ENCODE measurements at regions not wholly inside any gene's neighbourhood (a gene's known extent, or its start where the extent isn't known, plus 50 kb on each side); places are given as distances from the start of the nearest gene placed in this dataset.

DNA sequence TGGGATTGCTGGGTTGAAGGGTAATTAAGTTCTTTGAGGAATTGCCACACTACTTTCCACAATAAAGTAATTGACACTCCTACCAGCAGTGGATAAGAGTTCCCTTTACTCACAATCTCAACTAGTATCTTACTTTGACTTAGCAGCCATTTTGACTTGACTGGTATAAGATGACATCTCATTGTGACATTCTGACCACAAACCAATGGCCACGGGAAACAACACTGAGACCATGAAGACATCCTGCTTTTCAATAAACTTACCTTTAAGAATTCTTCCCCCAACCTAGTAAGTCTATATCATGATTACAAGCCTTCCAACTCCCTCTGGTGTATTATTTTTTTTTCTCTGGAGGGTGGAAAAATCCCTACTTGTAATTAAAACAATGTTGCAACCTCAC is 66.9 kb upstream of the WDR1 start:
- no peak for DNase-seq (ENCODE audit: low read depth, low spot score)
- POLR2A ChIA-PET, result no interaction called here
- no peak overlapping the region for H3K4me2 ChIP-seq (ENCODE audit: low read length)
- no peaks in the 10 kb centered on the region for H3K36me3 ChIP-seq (ENCODE audit: control insufficient read depth in 1 of 2, insufficient read depth in 2 of 2, low read length in 2 of 2)
- BruUV-seq (replicated peaks), result no TSS peak
- H3K4me1 ChIP-seq (ENCODE audit: control insufficient read depth in 1 of 2, insufficient read depth in 2 of 2, low read length in 2 of 2), result no peaks in the 10 kb centered on the region
- no peaks in the 10 kb centered on the region for H3K9me3 ChIP-seq (ENCODE audit: control insufficient read depth in 1 of 2, insufficient read depth in 1 of 2, low read depth in 1 of 2, low read length in 2 of 2)
- H3K27me3 ChIP-seq (ENCODE audit: insufficient read depth, low read length), result peaks cover 7% of the 10 kb centered on the region; the same call in 1 of the 2 replicates
- H4K20me1 ChIP-seq (ENCODE audit: insufficient read depth), result no peaks in the 10 kb centered on the region
- H3K9me2 ChIP-seq (ENCODE audit: insufficient read depth), result no peaks in the 10 kb centered on the region
- H3K79me2 ChIP-seq (ENCODE audit: insufficient read depth, low read length), result no peaks in the 10 kb centered on the region
- ATAC-seq, result no peak
- H3K4me3 ChIP-seq (replicated peaks in 1 of 2; ENCODE audit: low read depth in 1 of 2, low read length in 2 of 2), result no peak overlapping the region
- H3K9ac ChIP-seq (ENCODE audit: low read length), result no peak overlapping the region
- no peak overlapping the region for H2AFZ ChIP-seq (ENCODE audit: low read depth, low read length, poor library complexity, severe bottlenecking)
- H3K27ac ChIP-seq (ENCODE audit: low read depth, low read length), result no peak overlapping the region
- TF ChIP-seq CBX3 (IDR thresholded peaks at IDR 0.05; ENCODE audit: low read depth) (no peak), FOSL1 (IDR thresholded peaks at IDR 0.05; ENCODE audit: low read depth) (no peak), RAD21 (IDR thresholded peaks at IDR 0.05; ENCODE audit: low read depth) (no peak), EZH2 (IDR thresholded peaks at IDR 0.05) (no peak), CEBPB (IDR thresholded peaks at IDR 0.05; ENCODE audit: low read depth) (no peak), YY1 (IDR thresholded peaks at IDR 0.05; ENCODE audit: extremely low read depth, insufficient replicate concordance, low read depth, low read length) (no peak), SRF (IDR thresholded peaks at IDR 0.05; ENCODE audit: low read depth) (no peak), SIN3A (IDR thresholded peaks at IDR 0.05; ENCODE audit: low read depth) (no peak), SP1 (IDR thresholded peaks at IDR 0.05; ENCODE audit: low read depth) (no peak), TCF7L2 (IDR thresholded peaks at IDR 0.05; ENCODE audit: borderline replicate concordance, extremely low read depth, insufficient read depth, insufficient read length) (no peak), ELF1 (IDR thresholded peaks at IDR 0.05; ENCODE audit: borderline replicate concordance, low read depth) (no peak), ZFX (IDR thresholded peaks at IDR 0.05) (no peak)
- TF ChIP-seq, protein P1, sequence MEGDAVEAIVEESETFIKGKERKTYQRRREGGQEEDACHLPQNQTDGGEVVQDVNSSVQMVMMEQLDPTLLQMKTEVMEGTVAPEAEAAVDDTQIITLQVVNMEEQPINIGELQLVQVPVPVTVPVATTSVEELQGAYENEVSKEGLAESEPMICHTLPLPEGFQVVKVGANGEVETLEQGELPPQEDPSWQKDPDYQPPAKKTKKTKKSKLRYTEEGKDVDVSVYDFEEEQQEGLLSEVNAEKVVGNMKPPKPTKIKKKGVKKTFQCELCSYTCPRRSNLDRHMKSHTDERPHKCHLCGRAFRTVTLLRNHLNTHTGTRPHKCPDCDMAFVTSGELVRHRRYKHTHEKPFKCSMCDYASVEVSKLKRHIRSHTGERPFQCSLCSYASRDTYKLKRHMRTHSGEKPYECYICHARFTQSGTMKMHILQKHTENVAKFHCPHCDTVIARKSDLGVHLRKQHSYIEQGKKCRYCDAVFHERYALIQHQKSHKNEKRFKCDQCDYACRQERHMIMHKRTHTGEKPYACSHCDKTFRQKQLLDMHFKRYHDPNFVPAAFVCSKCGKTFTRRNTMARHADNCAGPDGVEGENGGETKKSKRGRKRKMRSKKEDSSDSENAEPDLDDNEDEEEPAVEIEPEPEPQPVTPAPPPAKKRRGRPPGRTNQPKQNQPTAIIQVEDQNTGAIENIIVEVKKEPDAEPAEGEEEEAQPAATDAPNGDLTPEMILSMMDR (IDR thresholded peaks at IDR 0.05 in 2 of 3, conservative IDR thresholded peaks at IDR 0.05 in 1 of 3; ENCODE audit: borderline replicate concordance in 1 of 3, insufficient read depth in 1 of 3, low read depth in 2 of 3, low read length in 2 of 3), result no peak
- TF ChIP-seq, protein P2, sequence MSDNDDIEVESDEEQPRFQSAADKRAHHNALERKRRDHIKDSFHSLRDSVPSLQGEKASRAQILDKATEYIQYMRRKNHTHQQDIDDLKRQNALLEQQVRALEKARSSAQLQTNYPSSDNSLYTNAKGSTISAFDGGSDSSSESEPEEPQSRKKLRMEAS (IDR thresholded peaks at IDR 0.05), result no peak
- TF ChIP-seq, protein P3, sequence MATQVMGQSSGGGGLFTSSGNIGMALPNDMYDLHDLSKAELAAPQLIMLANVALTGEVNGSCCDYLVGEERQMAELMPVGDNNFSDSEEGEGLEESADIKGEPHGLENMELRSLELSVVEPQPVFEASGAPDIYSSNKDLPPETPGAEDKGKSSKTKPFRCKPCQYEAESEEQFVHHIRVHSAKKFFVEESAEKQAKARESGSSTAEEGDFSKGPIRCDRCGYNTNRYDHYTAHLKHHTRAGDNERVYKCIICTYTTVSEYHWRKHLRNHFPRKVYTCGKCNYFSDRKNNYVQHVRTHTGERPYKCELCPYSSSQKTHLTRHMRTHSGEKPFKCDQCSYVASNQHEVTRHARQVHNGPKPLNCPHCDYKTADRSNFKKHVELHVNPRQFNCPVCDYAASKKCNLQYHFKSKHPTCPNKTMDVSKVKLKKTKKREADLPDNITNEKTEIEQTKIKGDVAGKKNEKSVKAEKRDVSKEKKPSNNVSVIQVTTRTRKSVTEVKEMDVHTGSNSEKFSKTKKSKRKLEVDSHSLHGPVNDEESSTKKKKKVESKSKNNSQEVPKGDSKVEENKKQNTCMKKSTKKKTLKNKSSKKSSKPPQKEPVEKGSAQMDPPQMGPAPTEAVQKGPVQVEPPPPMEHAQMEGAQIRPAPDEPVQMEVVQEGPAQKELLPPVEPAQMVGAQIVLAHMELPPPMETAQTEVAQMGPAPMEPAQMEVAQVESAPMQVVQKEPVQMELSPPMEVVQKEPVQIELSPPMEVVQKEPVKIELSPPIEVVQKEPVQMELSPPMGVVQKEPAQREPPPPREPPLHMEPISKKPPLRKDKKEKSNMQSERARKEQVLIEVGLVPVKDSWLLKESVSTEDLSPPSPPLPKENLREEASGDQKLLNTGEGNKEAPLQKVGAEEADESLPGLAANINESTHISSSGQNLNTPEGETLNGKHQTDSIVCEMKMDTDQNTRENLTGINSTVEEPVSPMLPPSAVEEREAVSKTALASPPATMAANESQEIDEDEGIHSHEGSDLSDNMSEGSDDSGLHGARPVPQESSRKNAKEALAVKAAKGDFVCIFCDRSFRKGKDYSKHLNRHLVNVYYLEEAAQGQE (IDR thresholded peaks at IDR 0.05; ENCODE audit: low read depth), result no peak
- RAD21 ChIA-PET (ENCODE audit: low non-redundant PET in 1 of 2, low total read pairs in 2 of 2, uncharacterized antibody in 2 of 2, unreplicated experiment in 2 of 2), result no interaction called here
- intact Hi-C loops (cut with micrococcal nuclease), result no loop called here
- CTCF ChIA-PET, result no interaction called here

Measured in HCT116 (cell line).